NB4 (cell line): ENCODE measurements at regions not wholly inside any gene's neighbourhood (a gene's known extent, or its start where the extent isn't known, plus 50 kb on each side); places are given as distances from the start of the nearest gene placed in this dataset.

Source experiments
- DNase-seq: peaks from one replicate; pipeline ENCODE4 v3.0.0; 2010; ENCODE audit warnings: low read depth
- H3K4me3 ChIP-seq: one replicate; pipeline ENCODE4 v1.5.1; 2011; ENCODE audit warnings: mild to moderate bottlenecking, low read depth, low read length, moderate library complexity
- CTCF ChIP-seq: IDR thresholded peaks from one replicate; pipeline ENCODE4 v1.5.1; 2012; ENCODE audit warnings: low read depth, low read length
- MAX ChIP-seq: IDR thresholded peaks from 2 replicates; pipeline ENCODE4 v1.6.1; 2011; ENCODE audit warnings: low read depth, low read length
- MYC ChIP-seq: IDR thresholded peaks from 2 replicates; pipeline ENCODE4 v1.6.1; 2011; ENCODE audit warnings: low read depth, low read length
- POLR2A ChIP-seq: IDR thresholded peaks from 2 replicates; pipeline ENCODE4 v1.6.1; 2011; ENCODE audit warnings: mild to moderate bottlenecking; ENCODE audit not compliant: insufficient read length; ENCODE audit errors: extremely low read depth

GRCh38 chr11:21635394-21636145, 557.3 kb upstream of the ANO5 start:
- H3K4me3 ChIP-seq = no peak overlapping the region
- peak; percentile 4 for DNase-seq
- TF ChIP-seq MYC (no peak), POLR2A (no peak), CTCF (no peak), MAX (no peak)

GRCh38 chr11:21636561-21636960, 556.3 kb upstream of the ANO5 start:
- H3K4me3 ChIP-seq = no peak overlapping the region
- DNase-seq = no peak
- no peak for TF ChIP-seq MYC
- no peak for TF ChIP-seq POLR2A
- no peak for TF ChIP-seq MAX
- no peak for TF ChIP-seq CTCF

- TF ChIP-seq MYC = no peak
- TF ChIP-seq POLR2A = no peak
- no peak for TF ChIP-seq MAX
- no peak for TF ChIP-seq CTCF
These were observed 552.4 kb upstream of the ANO5 start for GRCh38 chr11:21640491-21640890.

GRCh38 chr11:21641869-21642268, 551.0 kb upstream of the ANO5 start:
- no peak for DNase-seq

More at GRCh38 chr11:21640491-21640890, 552.4 kb upstream of the ANO5 start:
- no peak for DNase-seq
- H3K4me3 ChIP-seq = no peak overlapping the region

GRCh38 chr11:21646351-21646750, 546.5 kb upstream of the ANO5 start:
- TF ChIP-seq MYC (no peak), CTCF (no peak), MAX (no peak)
- no peak for DNase-seq
- H3K4me3 ChIP-seq = no peak overlapping the region

More at GRCh38 chr11:21641869-21642268, 551.0 kb upstream of the ANO5 start:
- TF ChIP-seq POLR2A (no peak), CTCF (no peak), MAX (no peak), MYC (no peak)
- H3K4me3 ChIP-seq = no peak overlapping the region

GRCh38 chr11:21650961-21651360, 541.9 kb upstream of the ANO5 start:
- no peak overlapping the region for H3K4me3 ChIP-seq
- no peak for TF ChIP-seq MYC
- no peak for TF ChIP-seq MAX
- no peak for TF ChIP-seq CTCF
- no peak for TF ChIP-seq POLR2A
- DNase-seq = no peak
